HG02571 (cell line): ENCODE measurements at regions not wholly inside any gene's neighbourhood (a gene's known extent, or its start where the extent isn't known, plus 50 kb on each side); places are given as distances from the start of the nearest gene placed in this dataset.
"Not testable (repeated sequence)": the region's sequence is repeated elsewhere in the genome, so short reads cannot be mapped to it uniquely, and the experiment has no call there.

Experiments used
- ATAC-seq: cut with Tn5 transposase; IDR thresholded peaks from one replicate; pipeline ENCODE4 v1.9.1; 2021; ENCODE audit warnings: mild to moderate bottlenecking, moderate library complexity; ENCODE audit not compliant: unreplicated experiment

GRCh38 chr2:138369856-138370255, 131.7 kb upstream of the SPOPL start:
- ATAC-seq: no peak

GRCh38 chr2:138373993-138374408, 127.6 kb upstream of the SPOPL start:
- ATAC-seq: no peak

- no peak for ATAC-seq
Measured at GRCh38 chr2:138381373-138381772, 120.2 kb upstream of the SPOPL start.

DNA sequence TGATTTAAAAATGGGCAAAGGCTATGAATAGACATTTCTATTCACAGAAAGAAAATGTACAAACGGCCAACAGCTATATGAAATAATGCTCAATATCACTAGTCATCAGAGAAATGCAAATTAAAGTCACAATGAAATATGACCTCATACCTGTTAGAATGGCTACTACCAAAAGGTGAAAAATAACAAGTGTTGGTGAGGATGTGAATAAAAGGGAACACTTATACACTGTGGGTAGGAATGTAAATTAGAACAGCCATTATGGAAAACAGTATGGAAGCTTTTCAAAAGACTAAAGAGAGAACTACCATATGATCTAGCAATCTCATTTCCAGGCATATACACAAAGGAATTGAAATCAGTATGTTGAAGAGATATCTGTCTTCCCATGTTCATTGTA, 118.9 kb upstream of the SPOPL start:
- no peak for ATAC-seq

DNA sequence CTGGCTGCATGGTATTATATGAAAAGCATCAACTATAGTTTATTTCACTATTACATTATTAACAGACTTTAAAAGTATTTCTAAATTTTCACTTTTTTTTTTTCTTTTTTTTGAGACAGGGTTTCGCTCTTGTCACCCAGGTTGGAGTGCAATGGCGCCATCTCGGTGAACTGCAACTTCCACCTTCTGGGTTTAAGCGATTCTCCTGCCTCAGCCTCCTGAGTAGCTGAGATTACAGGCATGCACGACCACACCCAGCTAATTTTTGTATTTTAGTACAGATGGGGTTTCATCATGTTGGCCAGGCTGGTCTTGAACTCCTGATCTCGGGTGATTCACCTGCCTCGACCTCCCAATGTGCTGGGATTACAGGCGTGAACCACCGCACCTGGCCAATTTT, 115.4 kb upstream of the SPOPL start:
- not testable (repeated sequence) for ATAC-seq

GRCh38 chr2:138389063-138389462, 112.5 kb upstream of the SPOPL start:
- ATAC-seq: no peak

DNA sequence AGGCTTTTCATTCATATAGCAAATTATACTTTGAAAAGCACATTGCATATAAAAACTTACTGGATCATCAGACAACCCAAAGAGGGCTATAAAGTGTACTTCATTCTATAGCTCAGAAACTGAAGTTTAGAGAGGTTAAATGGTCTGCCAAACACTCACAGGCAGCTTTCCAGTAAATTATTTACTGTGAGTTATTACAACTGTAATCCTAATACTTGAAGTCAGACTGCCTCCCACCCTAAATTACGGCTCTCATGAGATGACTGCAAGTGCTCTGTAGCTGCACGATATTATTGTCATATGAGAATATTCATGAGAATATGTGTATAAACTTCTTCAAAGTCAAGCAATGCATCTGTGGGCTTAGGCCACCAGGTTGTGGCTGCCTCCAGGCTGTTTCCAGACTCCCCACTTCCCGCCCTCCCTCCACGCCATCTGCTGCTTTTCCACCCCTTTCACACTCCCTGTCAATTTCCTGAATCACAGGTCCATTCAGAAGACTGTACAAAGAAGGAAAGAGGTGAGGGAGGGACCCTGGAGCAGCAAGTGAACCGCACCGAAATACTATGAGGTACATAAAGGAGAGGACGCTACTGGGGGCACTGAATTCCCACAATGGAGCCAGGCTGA, 111.1 kb upstream of the SPOPL start:
- ATAC-seq: no peak

DNA sequence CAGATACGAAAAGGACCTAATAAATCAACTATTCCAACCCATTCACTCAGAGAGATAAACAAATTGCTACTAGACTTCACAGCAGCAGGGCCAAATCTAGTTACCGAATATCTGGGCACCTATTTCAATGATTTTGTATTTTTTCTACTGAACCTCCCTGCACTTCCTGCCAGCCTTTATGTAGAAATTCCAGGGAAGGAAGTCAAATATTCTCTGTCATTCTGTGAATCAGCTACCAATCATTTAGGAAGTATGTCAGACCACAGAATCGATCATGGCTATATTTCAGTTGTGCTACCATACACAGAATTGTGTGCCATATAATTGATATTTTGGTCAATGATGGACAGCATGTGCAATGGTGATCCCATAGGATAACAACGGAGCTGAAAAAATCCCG, 109.6 kb upstream of the SPOPL start:
- no peak for ATAC-seq

- ATAC-seq: no peak
Measured at GRCh38 chr2:138395565-138396306, 105.8 kb upstream of the SPOPL start.

GRCh38 chr2:138396843-138397242, 104.7 kb upstream of the SPOPL start:
- ATAC-seq: no peak

DNA sequence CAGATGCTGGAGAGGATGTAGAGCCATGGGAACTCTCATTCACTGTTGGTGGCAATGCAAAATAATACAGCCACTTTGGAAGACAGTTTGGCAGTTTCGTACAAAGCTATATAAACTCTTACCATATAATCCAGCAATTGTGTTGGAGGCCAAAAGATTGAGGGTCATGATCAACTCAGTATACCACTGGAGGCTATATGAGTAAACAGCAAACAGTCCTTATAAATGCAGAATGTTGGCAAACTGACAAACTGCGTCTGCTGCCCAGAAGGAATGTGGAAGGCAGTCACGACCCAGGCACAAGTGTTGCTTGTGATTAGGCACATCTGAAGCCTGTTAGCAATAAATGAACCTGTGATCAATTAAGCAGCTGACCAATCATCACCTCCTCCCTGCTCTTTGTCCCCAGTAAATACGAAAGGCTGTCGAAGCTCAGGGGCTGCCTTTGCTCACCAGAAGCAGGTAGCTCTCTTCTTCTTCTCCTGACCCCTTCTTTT, 98.1 kb upstream of the SPOPL start:
- no peak for ATAC-seq

DNA sequence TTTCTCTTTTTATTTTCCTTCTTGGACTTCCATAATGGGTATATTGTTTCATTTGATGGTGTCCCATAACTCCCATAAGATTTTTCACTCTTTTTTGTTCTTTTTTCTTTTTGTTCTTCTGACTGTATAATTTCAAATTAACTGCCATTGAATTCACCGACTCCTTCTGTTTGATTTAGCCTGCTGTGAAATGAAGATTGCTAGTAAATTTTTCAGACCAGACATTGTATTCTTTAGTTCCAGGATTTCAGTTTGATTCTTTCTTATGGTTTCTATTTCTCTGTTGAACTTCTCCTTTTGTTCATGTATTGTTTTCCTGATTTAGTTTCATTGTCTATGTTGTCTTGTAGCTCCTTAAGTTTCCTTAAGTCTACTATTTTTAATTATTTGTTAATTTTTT, 87.6 kb upstream of the SPOPL start:
- no peak for ATAC-seq

DNA sequence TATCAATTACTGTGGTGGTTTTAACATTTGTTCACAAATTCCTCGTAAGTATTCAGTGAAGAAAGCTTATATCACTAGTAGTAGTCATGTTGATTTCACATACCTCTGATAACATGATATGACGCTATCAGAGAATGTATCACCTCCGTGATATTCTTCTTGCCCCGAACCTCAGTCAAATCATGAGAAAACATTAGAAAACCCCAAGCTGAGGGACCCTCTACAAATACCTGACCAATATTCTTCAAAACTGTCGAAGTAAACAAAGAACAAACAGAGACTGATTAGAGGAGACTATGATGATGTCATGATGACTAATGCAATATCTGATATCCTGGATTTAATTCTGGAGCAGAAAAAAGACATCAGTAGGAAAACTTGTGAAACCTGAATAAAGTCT, 85.6 kb upstream of the SPOPL start:
- ATAC-seq: no peak

GRCh38 chr2:138418453-138418852, 83.1 kb upstream of the SPOPL start:
- no peak for ATAC-seq

- no peak for ATAC-seq
Measured at GRCh38 chr2:138421315-138421970, 80.1 kb upstream of the SPOPL start.

DNA sequence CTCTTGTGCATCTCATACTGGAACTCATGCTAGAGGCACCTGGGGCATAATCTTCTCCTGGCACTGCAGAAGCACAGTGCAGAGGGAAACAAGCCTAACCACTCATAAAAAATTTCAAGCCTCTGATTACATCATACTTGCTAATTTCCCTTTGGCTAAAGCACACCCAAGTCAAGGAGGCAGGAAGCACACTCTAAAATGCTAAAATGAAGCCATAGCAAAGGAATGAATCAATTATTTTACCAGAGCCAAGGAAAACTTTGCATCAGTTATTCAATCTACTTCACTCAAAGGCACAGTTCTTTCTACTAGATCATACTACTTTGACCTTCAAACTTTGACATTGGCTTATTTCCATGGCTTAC, 79.6 kb upstream of the SPOPL start:
- ATAC-seq: no peak

DNA sequence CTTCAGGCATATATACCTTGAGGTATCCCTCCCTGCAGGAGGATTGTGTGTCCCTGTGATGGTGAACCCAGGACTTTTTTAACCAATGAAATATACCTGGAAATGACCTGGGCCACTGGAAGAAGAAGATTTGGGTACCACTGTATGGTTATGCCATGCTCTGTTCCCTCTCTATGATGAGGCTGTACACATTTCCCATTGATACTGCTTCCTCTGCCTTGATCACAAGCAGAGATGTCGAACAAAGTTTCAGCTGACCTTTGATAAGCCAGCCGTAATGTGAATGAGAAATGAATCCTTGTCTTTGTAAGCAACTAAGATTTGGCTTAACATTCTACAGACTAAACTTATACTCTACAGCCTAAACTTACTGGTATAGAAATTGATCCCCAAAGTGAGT, 78.4 kb upstream of the SPOPL start:
- ATAC-seq: no peak

GRCh38 chr2:138423745-138424144, 77.8 kb upstream of the SPOPL start:
- no peak for ATAC-seq

GRCh38 chr2:138424436-138425140, 77.0 kb upstream of the SPOPL start:
- ATAC-seq: no peak

DNA sequence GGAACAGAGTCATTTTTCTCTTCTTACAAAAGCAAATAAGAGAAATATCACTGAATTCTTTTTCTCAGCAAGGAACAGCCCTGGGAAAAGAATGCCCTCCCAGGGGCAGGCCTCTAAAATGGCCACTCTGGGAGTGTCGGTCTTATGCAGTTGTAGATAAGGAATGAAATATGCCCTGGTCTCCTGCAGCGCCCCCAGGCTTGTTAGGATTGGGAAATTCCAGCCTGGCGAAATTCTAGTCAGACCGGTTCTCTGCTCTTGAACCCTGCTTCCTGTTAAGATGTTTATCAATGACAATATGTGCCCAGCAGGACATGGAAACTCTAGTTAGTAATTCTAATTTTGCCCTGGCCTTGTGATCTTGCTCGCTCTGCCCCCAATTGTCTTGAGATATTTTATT, 75.5 kb upstream of the SPOPL start:
- not testable (repeated sequence) for ATAC-seq

DNA sequence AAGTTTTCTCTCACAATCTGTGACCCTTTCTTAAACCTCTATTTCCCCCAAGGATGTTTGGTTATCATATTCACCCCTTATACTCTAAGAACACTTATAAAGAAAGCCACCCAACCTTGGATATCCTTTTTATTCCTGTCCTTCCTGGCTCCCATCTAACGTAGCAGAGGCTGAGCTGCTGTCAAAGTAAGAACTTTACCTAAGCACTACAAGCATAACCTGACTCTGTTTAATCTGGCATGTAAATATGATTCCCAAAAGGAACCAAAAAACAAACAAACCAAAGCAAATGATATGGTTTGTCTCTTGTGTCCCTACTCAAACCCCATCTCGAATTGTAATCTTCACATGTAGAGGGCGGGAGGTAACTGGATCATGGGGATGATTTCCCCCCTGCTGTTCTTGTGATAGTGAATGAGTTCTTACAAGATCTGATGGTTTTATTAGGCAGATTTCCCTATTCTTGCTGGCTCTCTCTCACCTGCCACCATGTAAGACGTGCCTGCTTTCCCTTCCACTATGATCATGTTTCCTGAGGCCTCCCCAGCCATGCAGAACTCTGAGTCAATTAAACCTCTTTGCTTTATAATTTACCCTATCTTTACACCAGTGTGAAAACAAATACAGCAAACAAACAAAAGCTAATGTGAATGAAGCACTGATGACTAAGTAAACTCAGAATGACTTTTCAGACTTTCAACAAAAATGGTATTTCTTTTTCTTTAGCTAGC, 72.7 kb upstream of the SPOPL start:
- ATAC-seq: no peak
